Muscle of leg (tissue), 3 donors: ENCODE measurements at regions not wholly inside any gene's neighbourhood (a gene's known extent, or its start where the extent isn't known, plus 50 kb on each side); places are given as distances from the start of the nearest gene placed in this dataset.

ENCODE experiments used
- DNase-seq: peaks from one replicate; pipeline ENCODE4 v3.0.0; 2013
- H3K27ac ChIP-seq: one replicate; pipeline ENCODE4 v1.5.1; 2013; ENCODE audit warnings: mild to moderate bottlenecking, low read length, control low read depth
- H3K27me3 ChIP-seq: one replicate; pipeline ENCODE4 v1.6.1; 2013; ENCODE audit warnings: low read length; ENCODE audit not compliant: control insufficient read depth, insufficient read depth
- H3K36me3 ChIP-seq: one replicate; pipeline ENCODE4 v1.6.1; 2013; ENCODE audit warnings: low read length; ENCODE audit not compliant: control insufficient read depth, insufficient read depth
- H3K4me1 ChIP-seq: one replicate; pipeline ENCODE4 v1.6.1; 2013; ENCODE audit warnings: low read length; ENCODE audit not compliant: control insufficient read depth, insufficient read depth
- H3K4me3 ChIP-seq: one replicate; pipeline ENCODE4 v1.5.1; 2013; ENCODE audit warnings: low read length, control low read depth
- H3K9me3 ChIP-seq: replicated peaks from 2 replicates; pipeline ENCODE4 v1.6.1; 2013; ENCODE audit warnings: low read depth, low read length; ENCODE audit not compliant: control insufficient read depth
- WGBS: methylation state at CpG from one replicate; pipeline ENCODE4 v1.1.5; 2013; ENCODE audit warnings: missing lambda C conversion rate; ENCODE audit not compliant: insufficient coverage; 5-methylcytosine and 5-hydroxymethylcytosine counted together

- H3K27me3 ChIP-seq, result no peaks in the 10 kb centered on the region
- H3K27ac ChIP-seq, result no peak overlapping the region
- WGBS, result 57% methylated on average over 1 of the region's 4 CpGs
- H3K36me3 ChIP-seq, result no peaks in the 10 kb centered on the region
- H3K4me1 ChIP-seq, result no peaks in the 10 kb centered on the region
- H3K9me3 ChIP-seq, result no peaks in the 10 kb centered on the region
- no peak for DNase-seq
- no peak overlapping the region for H3K4me3 ChIP-seq
Measured at GRCh38 chr3:160141485-160142185, 83.6 kb upstream of the C3orf80 start.

- Histone ChIP-seq H3K4me1 (no peaks in the 10 kb centered on the region), H3K4me3 (no peak overlapping the region), H3K27me3 (no peaks in the 10 kb centered on the region), H3K36me3 (no peaks in the 10 kb centered on the region), H3K27ac (no peak overlapping the region), H3K9me3 (no peaks in the 10 kb centered on the region)
- no CpG with 5 or more reads among the region's 2 CpGs for WGBS
- no peak for DNase-seq
Measured at GRCh38 chr3:160143482-160143881, 81.7 kb upstream of the C3orf80 start.

- Histone ChIP-seq H3K27ac (no peak overlapping the region), H3K27me3 (no peaks in the 10 kb centered on the region), H3K4me3 (no peak overlapping the region), H3K36me3 (no peaks in the 10 kb centered on the region), H3K9me3 (no peaks in the 10 kb centered on the region), H3K4me1 (no peaks in the 10 kb centered on the region)
- WGBS, result 68% methylated on average over 3 of the region's 3 CpGs
- no peak for DNase-seq
Measured at GRCh38 chr3:160150066-160150465, 75.2 kb upstream of the C3orf80 start.

- H3K9me3 ChIP-seq, result no peaks in the 10 kb centered on the region
- no peak overlapping the region for H3K4me3 ChIP-seq
- no peak overlapping the region for H3K27ac ChIP-seq
- H3K27me3 ChIP-seq, result no peaks in the 10 kb centered on the region
- 89% methylated on average over 1 of the region's 2 CpGs for WGBS
- no peaks in the 10 kb centered on the region for H3K4me1 ChIP-seq
- no peak for DNase-seq
- no peaks in the 10 kb centered on the region for H3K36me3 ChIP-seq
Measured at GRCh38 chr3:160150525-160150924, 74.7 kb upstream of the C3orf80 start.

- H3K4me1 ChIP-seq, result no peaks in the 10 kb centered on the region
- H3K4me3 ChIP-seq, result no peak overlapping the region
- H3K27me3 ChIP-seq, result no peaks in the 10 kb centered on the region
- H3K36me3 ChIP-seq, result no peaks in the 10 kb centered on the region
- DNase-seq, result no peak
- WGBS, result 82% methylated on average over 6 of the region's 6 CpGs
- H3K27ac ChIP-seq, result no peak overlapping the region
- H3K9me3 ChIP-seq, result no peaks in the 10 kb centered on the region
Measured at GRCh38 chr3:160152638-160153037, 72.6 kb upstream of the C3orf80 start.

- WGBS, result no CpG with 5 or more reads among the region's 4 CpGs
- H3K4me3 ChIP-seq, result no peak overlapping the region
Measured at GRCh38 chr3:160154033-160154432, 71.2 kb upstream of the C3orf80 start.

GRCh38 chr3:160154596-160154995 lies 70.6 kb upstream of the C3orf80 start:
- no peak overlapping the region for H3K4me3 ChIP-seq
- H3K4me1 ChIP-seq, result no peaks in the 10 kb centered on the region
- WGBS, result 50% methylated on average over 1 of the region's 2 CpGs
- no peaks in the 10 kb centered on the region for H3K36me3 ChIP-seq
- DNase-seq, result no peak
- no peaks in the 10 kb centered on the region for H3K27me3 ChIP-seq
- H3K27ac ChIP-seq, result no peak overlapping the region
- H3K9me3 ChIP-seq, result no peaks in the 10 kb centered on the region

More at GRCh38 chr3:160154033-160154432, 71.2 kb upstream of the C3orf80 start:
- Histone ChIP-seq H3K27me3 (no peaks in the 10 kb centered on the region), H3K36me3 (no peaks in the 10 kb centered on the region), H3K27ac (no peak overlapping the region), H3K9me3 (no peaks in the 10 kb centered on the region), H3K4me1 (no peaks in the 10 kb centered on the region)
- no peak for DNase-seq

GRCh38 chr3:160157321-160157720 lies 67.9 kb upstream of the C3orf80 start:
- Histone ChIP-seq H3K27me3 (no peaks in the 10 kb centered on the region), H3K36me3 (no peaks in the 10 kb centered on the region), H3K27ac (no peak overlapping the region), H3K4me3 (no peak overlapping the region), H3K4me1 (no peaks in the 10 kb centered on the region), H3K9me3 (no peaks in the 10 kb centered on the region)
- DNase-seq, result no peak
- WGBS, result no CpG with 5 or more reads among the region's 1 CpG

- DNase-seq, result no peak
- Histone ChIP-seq H3K4me1 (no peaks in the 10 kb centered on the region), H3K27ac (no peak overlapping the region), H3K4me3 (no peak overlapping the region), H3K27me3 (no peaks in the 10 kb centered on the region), H3K36me3 (no peaks in the 10 kb centered on the region), H3K9me3 (no peaks in the 10 kb centered on the region)
- WGBS, result no CpG with 5 or more reads among the region's 2 CpGs
Measured at GRCh38 chr3:160159341-160159740, 65.9 kb upstream of the C3orf80 start.

GRCh38 chr3:160159806-160160205 lies 65.4 kb upstream of the C3orf80 start:
- H3K36me3 ChIP-seq, result no peaks in the 10 kb centered on the region
- no peaks in the 10 kb centered on the region for H3K4me1 ChIP-seq
- DNase-seq, result no peak
- H3K9me3 ChIP-seq, result no peaks in the 10 kb centered on the region
- no peak overlapping the region for H3K4me3 ChIP-seq
- H3K27ac ChIP-seq, result no peak overlapping the region
- no peaks in the 10 kb centered on the region for H3K27me3 ChIP-seq
- WGBS, result 73% methylated on average over 2 of the region's 3 CpGs

- DNase-seq, result no peak
- Histone ChIP-seq H3K4me1 (no peaks in the 10 kb centered on the region), H3K4me3 (no peak overlapping the region), H3K36me3 (no peaks in the 10 kb centered on the region), H3K9me3 (no peaks in the 10 kb centered on the region), H3K27me3 (no peaks in the 10 kb centered on the region), H3K27ac (no peak overlapping the region)
- 95% methylated on average over 4 of the region's 6 CpGs for WGBS
Measured at GRCh38 chr3:160161921-160162320, 63.3 kb upstream of the C3orf80 start.
